ENCODE measurements at regions not wholly inside any gene's neighbourhood (a gene's known extent, or its start where the extent isn't known, plus 50 kb on each side); places are given as distances from the start of the nearest gene placed in this dataset.

- DNase-seq (ENCODE audit: extremely low spot score in 2 of 2): no peak
- Histone ChIP-seq H3K4me1 (no peaks in the 10 kb centered on the region), H3K36me3 (no peaks in the 10 kb centered on the region), H3K4me3 (no peak overlapping the region), H3K27ac (no peak overlapping the region), H3K9me3 (no peaks in the 10 kb centered on the region), H3K27me3 (no peaks in the 10 kb centered on the region)
- no peak for TF ChIP-seq POLR2AphosphoS5 (IDR thresholded peaks at IDR 0.05; ENCODE audit: insufficient read depth in 1 of 2, low read depth in 1 of 2)
- TF ChIP-seq POLR2A (IDR thresholded peaks at IDR 0.05): no peak
- TF ChIP-seq CTCF (IDR thresholded peaks at IDR 0.05): no peak
- intact Hi-C loops (cut with DNase I): no loop called here
These were observed 226.1 kb upstream of the CEP162 start for GRCh38 chr6:84453499-84453898.

- no peak for DNase-seq (ENCODE audit: extremely low spot score in 2 of 2)
- H3K27me3 ChIP-seq: no peaks in the 10 kb centered on the region
- no peak overlapping the region for H3K4me3 ChIP-seq
- no peak overlapping the region for H3K27ac ChIP-seq
- TF ChIP-seq POLR2A (IDR thresholded peaks at IDR 0.05) (no peak), CTCF (IDR thresholded peaks at IDR 0.05) (no peak), POLR2AphosphoS5 (IDR thresholded peaks at IDR 0.05; ENCODE audit: insufficient read depth in 1 of 2, low read depth in 1 of 2) (no peak)
- no peaks in the 10 kb centered on the region for H3K9me3 ChIP-seq
- H3K4me1 ChIP-seq: no peaks in the 10 kb centered on the region
- intact Hi-C loops (cut with DNase I): no loop called here
- H3K36me3 ChIP-seq: no peaks in the 10 kb centered on the region
These were observed 222.6 kb upstream of the CEP162 start for GRCh38 chr6:84450018-84450417.

- TF ChIP-seq CTCF (IDR thresholded peaks at IDR 0.05) (no peak), POLR2AphosphoS5 (IDR thresholded peaks at IDR 0.05; ENCODE audit: insufficient read depth in 1 of 2, low read depth in 1 of 2) (no peak)
- H3K36me3 ChIP-seq: no peaks in the 10 kb centered on the region
- intact Hi-C loops (cut with DNase I): no loop called here
These were observed 221.8 kb upstream of the CEP162 start for GRCh38 chr6:84449220-84449619.

GRCh38 chr6:84448331-84448730 is 220.9 kb upstream of the CEP162 start:
- DNase-seq (ENCODE audit: extremely low spot score in 2 of 2): no peak
- Histone ChIP-seq H3K4me3 (no peak overlapping the region), H3K9me3 (no peaks in the 10 kb centered on the region), H3K36me3 (no peaks in the 10 kb centered on the region), H3K27ac (no peak overlapping the region), H3K27me3 (no peaks in the 10 kb centered on the region), H3K4me1 (no peaks in the 10 kb centered on the region)
- TF ChIP-seq CTCF (IDR thresholded peaks at IDR 0.05): no peak
- TF ChIP-seq POLR2A (IDR thresholded peaks at IDR 0.05): no peak
- no peak for TF ChIP-seq POLR2AphosphoS5 (IDR thresholded peaks at IDR 0.05; ENCODE audit: insufficient read depth in 1 of 2, low read depth in 1 of 2)
- intact Hi-C loops (cut with DNase I): no loop called here

More at GRCh38 chr6:84449220-84449619, 221.8 kb upstream of the CEP162 start:
- Histone ChIP-seq H3K9me3 (no peaks in the 10 kb centered on the region), H3K27ac (no peak overlapping the region), H3K4me1 (no peaks in the 10 kb centered on the region), H3K27me3 (no peaks in the 10 kb centered on the region), H3K4me3 (no peak overlapping the region)
- DNase-seq (ENCODE audit: extremely low spot score in 2 of 2): no peak

GRCh38 chr6:84447651-84448050 is 220.2 kb upstream of the CEP162 start:
- intact Hi-C loops (cut with DNase I): no loop called here
- TF ChIP-seq CTCF (IDR thresholded peaks at IDR 0.05) (no peak), POLR2A (IDR thresholded peaks at IDR 0.05) (no peak), POLR2AphosphoS5 (IDR thresholded peaks at IDR 0.05; ENCODE audit: insufficient read depth in 1 of 2, low read depth in 1 of 2) (no peak)
- Histone ChIP-seq H3K27me3 (no peaks in the 10 kb centered on the region), H3K9me3 (no peaks in the 10 kb centered on the region), H3K4me1 (no peaks in the 10 kb centered on the region), H3K27ac (no peak overlapping the region), H3K4me3 (no peak overlapping the region), H3K36me3 (no peaks in the 10 kb centered on the region)
- DNase-seq (ENCODE audit: extremely low spot score in 2 of 2): no peak
